Suprapubic skin (tissue), 3 donors: ENCODE measurements at regions not wholly inside any gene's neighbourhood (a gene's known extent, or its start where the extent isn't known, plus 50 kb on each side); places are given as distances from the start of the nearest gene placed in this dataset.

ENCODE experiments used
- CTCF ChIP-seq, 2 donors: fragments of 200-600 bp in 1 of 2; fragments of 450-650 bp in 1 of 2; sonication (generic) in 1 of 2; IDR thresholded peaks; one replicate each; pipeline ENCODE4 v1.5.1; 2016 to 2019; ENCODE audit warnings: antibody characterized with exemption in 2 of 2, mild to moderate bottlenecking in 1 of 2, moderate library complexity in 1 of 2
- EP300 ChIP-seq: sonication (generic); formaldehyde crosslinking; IDR thresholded peaks from one replicate; pipeline ENCODE4 v1.6.1; 2017; ENCODE audit warnings: antibody characterized with exemption

GRCh38 chr10:90180886-90181691 lies 479.7 kb downstream of the KIF20B start:
- TF ChIP-seq CTCF (IDR thresholded peaks at IDR 0.05) = no peak
- no peak for TF ChIP-seq EP300
